Femur (tissue), 1 donor: ENCODE measurements at regions not wholly inside any gene's neighbourhood (a gene's known extent, or its start where the extent isn't known, plus 50 kb on each side); places are given as distances from the start of the nearest gene placed in this dataset.
"Not testable (repeated sequence)": the region's sequence is repeated elsewhere in the genome, so short reads cannot be mapped to it uniquely, and the experiment has no call there.

Source experiments
- DNase-seq: peaks from one replicate; pipeline ENCODE4 v3.0.0-alpha.2; 2017

GRCh38 chr4:15294202-15294601 is 133.6 kb upstream of the C1QTNF7 start:
- no peak for DNase-seq

GRCh38 chr4:15294832-15295231 is 133.0 kb upstream of the C1QTNF7 start:
- DNase-seq, result no peak

GRCh38 chr4:15295421-15296162 is 132.2 kb upstream of the C1QTNF7 start:
- no peak for DNase-seq

GRCh38 chr4:15297344-15297743 is 130.5 kb upstream of the C1QTNF7 start:
- no peak for DNase-seq

GRCh38 chr4:15299627-15300026 is 128.2 kb upstream of the C1QTNF7 start:
- DNase-seq, result no peak

GRCh38 chr4:15303052-15303641 is 124.7 kb upstream of the C1QTNF7 start:
- DNase-seq, result no peak

- DNase-seq, result no peak
Observed at GRCh38 chr4:15314974-15315373, 112.9 kb upstream of the C1QTNF7 start.

GRCh38 chr4:15317246-15317645 is 110.6 kb upstream of the C1QTNF7 start:
- DNase-seq, result no peak

- no peak for DNase-seq
Observed at GRCh38 chr4:15318621-15319348, 109.0 kb upstream of the C1QTNF7 start.

- DNase-seq, result no peak
Observed at GRCh38 chr4:15320121-15320678, 107.6 kb upstream of the C1QTNF7 start.

GRCh38 chr4:15322006-15322405 is 105.8 kb upstream of the C1QTNF7 start:
- no peak for DNase-seq

GRCh38 chr4:15325987-15326386 is 101.8 kb upstream of the C1QTNF7 start:
- DNase-seq, result no peak

- no peak for DNase-seq
Observed at GRCh38 chr4:15327311-15328298, 100.2 kb upstream of the C1QTNF7 start.

GRCh38 chr4:15331930-15332329 is 95.9 kb upstream of the C1QTNF7 start:
- DNase-seq, result no peak

- no peak for DNase-seq
Observed at GRCh38 chr4:15332377-15332776, 95.5 kb upstream of the C1QTNF7 start.

- no peak for DNase-seq
Observed at GRCh38 chr4:15333692-15334633, 93.9 kb upstream of the C1QTNF7 start.

GRCh38 chr4:15336410-15337167 is 91.2 kb upstream of the C1QTNF7 start:
- no peak for DNase-seq

GRCh38 chr4:15337168-15337657 is 90.6 kb upstream of the C1QTNF7 start:
- DNase-seq, result not testable (repeated sequence)

GRCh38 chr4:15339737-15340136 is 88.1 kb upstream of the C1QTNF7 start:
- no peak for DNase-seq

- no peak for DNase-seq
Observed at GRCh38 chr4:15340332-15340731, 87.5 kb upstream of the C1QTNF7 start.
